HL-60 (cell line): ENCODE measurements at regions not wholly inside any gene's neighbourhood (a gene's known extent, or its start where the extent isn't known, plus 50 kb on each side); places are given as distances from the start of the nearest gene placed in this dataset.
"Not testable (repeated sequence)": the region's sequence is repeated elsewhere in the genome, so short reads cannot be mapped to it uniquely, and the experiment has no call there.

Source experiments
- GABPA ChIP-seq: IDR thresholded peaks from 2 replicates; pipeline ENCODE4 v1.6.1; 2012; ENCODE audit warnings: low read depth
- POLR2AphosphoS5 ChIP-seq: IDR thresholded peaks from 2 replicates; pipeline ENCODE4 v1.6.1; 2012; ENCODE audit warnings: low read depth
- SPI1 ChIP-seq: IDR thresholded peaks from 2 replicates; pipeline ENCODE4 v1.6.1; 2012; ENCODE audit warnings: low read depth, mild to moderate bottlenecking, borderline replicate concordance
- TF ChIP-seq, protein P1 (sequence below): IDR thresholded peaks from 2 replicates; pipeline ENCODE4 v1.6.1; 2012; ENCODE audit warnings: low read depth; ENCODE audit not compliant: insufficient replicate concordance
- TF ChIP-seq, protein P2 (sequence below): IDR thresholded peaks from one replicate; pipeline ENCODE4 v1.5.1; 2011; ENCODE audit warnings: low read length, control low read depth, inconsistent platforms; ENCODE audit not compliant: insufficient read depth

DNA sequence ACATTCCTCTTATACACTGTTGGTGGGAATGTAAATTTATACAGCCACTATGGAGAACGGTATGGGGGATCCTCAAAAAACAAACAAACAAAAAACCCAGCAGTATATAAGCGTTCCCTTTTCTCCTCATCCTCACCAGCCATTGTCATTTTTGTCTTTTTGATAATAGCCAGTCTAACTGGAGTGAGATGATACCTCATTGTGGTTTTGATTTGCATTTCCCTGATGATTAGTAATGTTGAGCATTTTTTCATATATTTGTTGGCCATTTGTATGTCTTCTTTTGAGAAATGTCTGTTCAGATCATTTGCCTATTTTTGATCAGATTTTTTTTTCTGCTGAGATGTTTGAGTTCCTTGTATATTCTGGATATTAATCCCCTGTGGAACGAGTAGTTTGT, 76.1 kb downstream of the TEX35 start:
- TF ChIP-seq, protein P1, sequence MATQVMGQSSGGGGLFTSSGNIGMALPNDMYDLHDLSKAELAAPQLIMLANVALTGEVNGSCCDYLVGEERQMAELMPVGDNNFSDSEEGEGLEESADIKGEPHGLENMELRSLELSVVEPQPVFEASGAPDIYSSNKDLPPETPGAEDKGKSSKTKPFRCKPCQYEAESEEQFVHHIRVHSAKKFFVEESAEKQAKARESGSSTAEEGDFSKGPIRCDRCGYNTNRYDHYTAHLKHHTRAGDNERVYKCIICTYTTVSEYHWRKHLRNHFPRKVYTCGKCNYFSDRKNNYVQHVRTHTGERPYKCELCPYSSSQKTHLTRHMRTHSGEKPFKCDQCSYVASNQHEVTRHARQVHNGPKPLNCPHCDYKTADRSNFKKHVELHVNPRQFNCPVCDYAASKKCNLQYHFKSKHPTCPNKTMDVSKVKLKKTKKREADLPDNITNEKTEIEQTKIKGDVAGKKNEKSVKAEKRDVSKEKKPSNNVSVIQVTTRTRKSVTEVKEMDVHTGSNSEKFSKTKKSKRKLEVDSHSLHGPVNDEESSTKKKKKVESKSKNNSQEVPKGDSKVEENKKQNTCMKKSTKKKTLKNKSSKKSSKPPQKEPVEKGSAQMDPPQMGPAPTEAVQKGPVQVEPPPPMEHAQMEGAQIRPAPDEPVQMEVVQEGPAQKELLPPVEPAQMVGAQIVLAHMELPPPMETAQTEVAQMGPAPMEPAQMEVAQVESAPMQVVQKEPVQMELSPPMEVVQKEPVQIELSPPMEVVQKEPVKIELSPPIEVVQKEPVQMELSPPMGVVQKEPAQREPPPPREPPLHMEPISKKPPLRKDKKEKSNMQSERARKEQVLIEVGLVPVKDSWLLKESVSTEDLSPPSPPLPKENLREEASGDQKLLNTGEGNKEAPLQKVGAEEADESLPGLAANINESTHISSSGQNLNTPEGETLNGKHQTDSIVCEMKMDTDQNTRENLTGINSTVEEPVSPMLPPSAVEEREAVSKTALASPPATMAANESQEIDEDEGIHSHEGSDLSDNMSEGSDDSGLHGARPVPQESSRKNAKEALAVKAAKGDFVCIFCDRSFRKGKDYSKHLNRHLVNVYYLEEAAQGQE = not testable (repeated sequence)
- not testable (repeated sequence) for TF ChIP-seq POLR2AphosphoS5, GABPA, SPI1
- TF ChIP-seq, protein P2, sequence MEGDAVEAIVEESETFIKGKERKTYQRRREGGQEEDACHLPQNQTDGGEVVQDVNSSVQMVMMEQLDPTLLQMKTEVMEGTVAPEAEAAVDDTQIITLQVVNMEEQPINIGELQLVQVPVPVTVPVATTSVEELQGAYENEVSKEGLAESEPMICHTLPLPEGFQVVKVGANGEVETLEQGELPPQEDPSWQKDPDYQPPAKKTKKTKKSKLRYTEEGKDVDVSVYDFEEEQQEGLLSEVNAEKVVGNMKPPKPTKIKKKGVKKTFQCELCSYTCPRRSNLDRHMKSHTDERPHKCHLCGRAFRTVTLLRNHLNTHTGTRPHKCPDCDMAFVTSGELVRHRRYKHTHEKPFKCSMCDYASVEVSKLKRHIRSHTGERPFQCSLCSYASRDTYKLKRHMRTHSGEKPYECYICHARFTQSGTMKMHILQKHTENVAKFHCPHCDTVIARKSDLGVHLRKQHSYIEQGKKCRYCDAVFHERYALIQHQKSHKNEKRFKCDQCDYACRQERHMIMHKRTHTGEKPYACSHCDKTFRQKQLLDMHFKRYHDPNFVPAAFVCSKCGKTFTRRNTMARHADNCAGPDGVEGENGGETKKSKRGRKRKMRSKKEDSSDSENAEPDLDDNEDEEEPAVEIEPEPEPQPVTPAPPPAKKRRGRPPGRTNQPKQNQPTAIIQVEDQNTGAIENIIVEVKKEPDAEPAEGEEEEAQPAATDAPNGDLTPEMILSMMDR = not testable (repeated sequence)
